ENCODE measurements at regions not wholly inside any gene's neighbourhood (a gene's known extent, or its start where the extent isn't known, plus 50 kb on each side); places are given as distances from the start of the nearest gene placed in this dataset.

DNA sequence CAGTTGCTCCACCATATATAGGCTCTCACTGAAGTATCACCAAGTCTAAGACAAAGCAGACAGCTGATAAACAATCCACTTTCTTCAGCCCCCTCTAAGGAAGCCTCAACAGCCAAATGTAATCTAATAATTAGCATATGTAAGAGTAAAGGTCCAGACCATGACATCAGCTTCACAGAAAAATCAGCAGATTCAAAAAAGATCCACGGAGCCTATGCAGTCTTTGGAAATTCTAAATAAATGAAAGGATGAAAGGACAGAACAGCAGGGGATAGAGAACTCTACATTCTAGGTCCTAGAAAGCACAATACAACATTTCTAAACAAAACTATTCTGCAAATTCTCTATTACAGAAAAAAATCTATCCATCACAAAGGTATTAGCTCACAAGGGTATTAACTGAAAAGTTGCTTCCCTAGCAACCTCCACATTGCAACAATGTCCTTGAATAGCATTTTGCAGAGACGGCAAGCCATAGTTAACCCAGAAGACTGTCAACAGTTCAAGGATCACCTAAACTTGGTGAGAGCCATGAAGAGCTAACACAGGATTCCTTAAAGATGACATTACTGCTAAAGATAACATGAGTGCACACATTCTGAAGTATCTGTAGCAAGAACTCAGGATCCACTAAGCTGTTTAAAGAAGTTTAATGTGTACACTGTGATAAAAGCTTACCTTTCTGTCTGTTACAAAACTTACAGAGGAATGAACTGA lies 74.3 kb downstream of the SIPA1L2 start:
- no peaks in the 10 kb centered on the region for H3K9me3 Mint-ChIP-seq (ENCODE audit: unreplicated experiment)

DNA sequence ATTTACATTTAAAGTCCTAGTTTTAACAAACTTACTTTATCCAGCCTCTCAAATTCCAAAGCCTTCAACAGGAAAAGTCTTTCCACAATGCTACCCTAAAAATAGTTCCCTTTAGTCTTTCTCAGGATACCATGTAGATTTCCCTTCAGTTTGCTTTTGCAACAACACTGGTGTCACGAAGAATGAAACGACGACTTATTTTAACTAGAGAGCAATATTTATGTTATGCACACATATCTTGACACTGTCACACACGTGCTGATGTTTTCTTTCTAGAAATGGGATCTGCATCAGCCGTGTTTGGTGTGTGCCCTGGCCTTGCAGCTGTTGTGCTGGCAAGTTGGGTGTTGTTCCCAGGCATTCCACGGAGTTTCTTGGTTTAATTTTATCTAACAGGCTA lies 75.5 kb downstream of the SIPA1L2 start:
- H3K9me3 Mint-ChIP-seq (ENCODE audit: unreplicated experiment): no peaks in the 10 kb centered on the region
- Histone ChIP-seq H3K4me1 (peaks cover 64% of the 10 kb centered on the region), H3K4me3 (ENCODE audit: low read depth, low read length) (no peak overlapping the region), H3K27me3 (replicated peaks; ENCODE audit: control insufficient read depth, insufficient read depth, low read length) (no peaks in the 10 kb centered on the region), H3K36me3 (ENCODE audit: control insufficient read depth, insufficient read depth, low read length) (no peaks in the 10 kb centered on the region), H3K9me3 (no peaks in the 10 kb centered on the region)
- TF ChIP-seq, protein P1, sequence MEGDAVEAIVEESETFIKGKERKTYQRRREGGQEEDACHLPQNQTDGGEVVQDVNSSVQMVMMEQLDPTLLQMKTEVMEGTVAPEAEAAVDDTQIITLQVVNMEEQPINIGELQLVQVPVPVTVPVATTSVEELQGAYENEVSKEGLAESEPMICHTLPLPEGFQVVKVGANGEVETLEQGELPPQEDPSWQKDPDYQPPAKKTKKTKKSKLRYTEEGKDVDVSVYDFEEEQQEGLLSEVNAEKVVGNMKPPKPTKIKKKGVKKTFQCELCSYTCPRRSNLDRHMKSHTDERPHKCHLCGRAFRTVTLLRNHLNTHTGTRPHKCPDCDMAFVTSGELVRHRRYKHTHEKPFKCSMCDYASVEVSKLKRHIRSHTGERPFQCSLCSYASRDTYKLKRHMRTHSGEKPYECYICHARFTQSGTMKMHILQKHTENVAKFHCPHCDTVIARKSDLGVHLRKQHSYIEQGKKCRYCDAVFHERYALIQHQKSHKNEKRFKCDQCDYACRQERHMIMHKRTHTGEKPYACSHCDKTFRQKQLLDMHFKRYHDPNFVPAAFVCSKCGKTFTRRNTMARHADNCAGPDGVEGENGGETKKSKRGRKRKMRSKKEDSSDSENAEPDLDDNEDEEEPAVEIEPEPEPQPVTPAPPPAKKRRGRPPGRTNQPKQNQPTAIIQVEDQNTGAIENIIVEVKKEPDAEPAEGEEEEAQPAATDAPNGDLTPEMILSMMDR (IDR thresholded peaks at IDR 0.05; ENCODE audit: insufficient read depth in 1 of 2, low read depth in 1 of 2, low read length in 1 of 2, severe bottlenecking in 1 of 2, unreplicated experiment in 1 of 2): no peak
- no TSS peak for BruUV-seq (replicated peaks)
- peaks cover 58% of the 10 kb centered on the region for H3K4me1 Mint-ChIP-seq (ENCODE audit: low read depth, unreplicated experiment)
- H3K4me3 Mint-ChIP-seq (ENCODE audit: unreplicated experiment): no peak overlapping the region
- ChIA-PET POLR2A (no interaction called here), CTCF (no interaction called here)
- intact Hi-C loops (cut with micrococcal nuclease; ENCODE audit: unreplicated experiment): loop anchor here (10.0 kb wide), 1 partner anchor 170 kb away; no protein-coding TSS in a partner anchor
- peak overlapping the region; percentile 76 for H3K27ac Mint-ChIP-seq (ENCODE audit: unreplicated experiment)
- peaks cover 6% of the 10 kb centered on the region for H3K36me3 Mint-ChIP-seq (ENCODE audit: insufficient read depth, unreplicated experiment)
- no peaks in the 10 kb centered on the region for H3K27me3 Mint-ChIP-seq (ENCODE audit: insufficient read depth, unreplicated experiment)
- no peak for DNase-seq

More for the DNA sequence above, 74.3 kb downstream of the SIPA1L2 start:
- Mint-ChIP-seq H3K4me3 (ENCODE audit: unreplicated experiment) (peak overlapping the region; percentile 62), H3K36me3 (ENCODE audit: insufficient read depth, unreplicated experiment) (peaks cover 6% of the 10 kb centered on the region), H3K27ac (ENCODE audit: unreplicated experiment) (peak overlapping the region; percentile 82), H3K4me1 (ENCODE audit: low read depth, unreplicated experiment) (peaks cover 53% of the 10 kb centered on the region), H3K27me3 (ENCODE audit: insufficient read depth, unreplicated experiment) (no peaks in the 10 kb centered on the region)
- intact Hi-C loops (cut with micrococcal nuclease; ENCODE audit: unreplicated experiment): loop anchor here (1.0 to 10.0 kb wide), 6 partner anchors 25 to 295 kb away; no protein-coding TSS in a partner anchor
- H3K4me3 ChIP-seq (ENCODE audit: low read depth, low read length): no peak overlapping the region
- TF ChIP-seq, protein P1 (IDR thresholded peaks at IDR 0.05; ENCODE audit: insufficient read depth in 1 of 2, low read depth in 1 of 2, low read length in 1 of 2, severe bottlenecking in 1 of 2, unreplicated experiment in 1 of 2): no peak
- H3K36me3 ChIP-seq (ENCODE audit: control insufficient read depth, insufficient read depth, low read length): no peaks in the 10 kb centered on the region
- no TSS peak for BruUV-seq (replicated peaks)
- POLR2A ChIA-PET: interaction anchor here (0.8 to 0.9 kb wide), 3 partner anchors 8 to 295 kb away, joined by 3 to 4 read pairs (median 3); no protein-coding TSS in a partner anchor
- H3K9me3 ChIP-seq: no peaks in the 10 kb centered on the region
- H3K27me3 ChIP-seq (replicated peaks; ENCODE audit: control insufficient read depth, insufficient read depth, low read length): no peaks in the 10 kb centered on the region
- CTCF ChIA-PET: interaction anchor here (0.6 to 2.0 kb wide), 5 partner anchors 58 to 452 kb away, joined by 3 to 18 read pairs (median 3); partner anchors contain the start of gene SIPA1L2
- peak; percentile 40 to 62 for DNase-seq
- peaks cover 61% of the 10 kb centered on the region for H3K4me1 ChIP-seq

DNA sequence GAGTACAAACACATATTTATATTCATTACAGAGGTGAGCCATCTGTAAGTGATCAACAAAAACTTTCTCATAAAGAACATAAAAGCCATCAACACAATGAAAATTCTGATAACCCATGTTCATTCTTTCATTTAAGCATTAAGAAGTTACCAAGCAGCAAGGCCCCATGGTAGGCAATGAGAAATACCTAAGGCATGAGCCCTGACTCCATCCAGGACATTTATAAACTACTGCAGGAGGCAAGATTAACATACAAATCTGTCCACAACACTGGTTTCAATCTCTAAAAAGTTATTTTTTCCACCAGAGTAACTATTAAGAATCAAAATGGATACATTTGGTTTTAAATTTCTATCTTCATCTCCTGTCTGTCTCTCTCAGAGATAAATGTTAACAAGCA lies 76.1 kb downstream of the SIPA1L2 start:
- Mint-ChIP-seq H3K36me3 (ENCODE audit: insufficient read depth, unreplicated experiment) (peaks cover 6% of the 10 kb centered on the region), H3K27ac (ENCODE audit: unreplicated experiment) (peak overlapping the region; percentile 76), H3K9me3 (ENCODE audit: unreplicated experiment) (no peaks in the 10 kb centered on the region), H3K27me3 (ENCODE audit: insufficient read depth, unreplicated experiment) (no peaks in the 10 kb centered on the region), H3K4me3 (ENCODE audit: unreplicated experiment) (no peak overlapping the region), H3K4me1 (ENCODE audit: low read depth, unreplicated experiment) (peaks cover 64% of the 10 kb centered on the region)
- no peak for DNase-seq
- no TSS peak for BruUV-seq (replicated peaks)
- no peaks in the 10 kb centered on the region for H3K9me3 ChIP-seq
- H3K4me1 ChIP-seq: peaks cover 62% of the 10 kb centered on the region
- TF ChIP-seq, protein P1 (IDR thresholded peaks at IDR 0.05; ENCODE audit: insufficient read depth in 1 of 2, low read depth in 1 of 2, low read length in 1 of 2, severe bottlenecking in 1 of 2, unreplicated experiment in 1 of 2): no peak
- H3K27me3 ChIP-seq (replicated peaks; ENCODE audit: control insufficient read depth, insufficient read depth, low read length): no peaks in the 10 kb centered on the region
- intact Hi-C loops (cut with micrococcal nuclease; ENCODE audit: unreplicated experiment): loop anchor here (10.0 kb wide), 1 partner anchor 169 kb away; no protein-coding TSS in a partner anchor
- ChIA-PET CTCF (no interaction called here), POLR2A (no interaction called here)
- no peaks in the 10 kb centered on the region for H3K36me3 ChIP-seq (ENCODE audit: control insufficient read depth, insufficient read depth, low read length)
- H3K4me3 ChIP-seq (ENCODE audit: low read depth, low read length): no peak overlapping the region
